ENCODE measurements at regions not wholly inside any gene's neighbourhood (a gene's known extent, or its start where the extent isn't known, plus 50 kb on each side); places are given as distances from the start of the nearest gene placed in this dataset.

- DNase-seq, result no peak
Observed at GRCh38 chr16:85162478-85163277, 50.4 kb upstream of the CIBAR2 start.

GRCh38 chr16:85163278-85164112, 51.2 kb upstream of the CIBAR2 start:
- DNase-seq, result no peak

GRCh38 chr16:85164431-85164830, 52.2 kb upstream of the CIBAR2 start:
- DNase-seq, result no peak

GRCh38 chr16:85164838-85165516, 52.7 kb upstream of the CIBAR2 start:
- DNase-seq, result no peak

- no peak for DNase-seq
Observed at GRCh38 chr16:85165781-85166180, 53.5 kb upstream of the CIBAR2 start.

GRCh38 chr16:85166281-85166680, 54.0 kb upstream of the CIBAR2 start:
- DNase-seq, result no peak

- no peak for DNase-seq
Observed at GRCh38 chr16:85166699-85167588, 54.7 kb upstream of the CIBAR2 start.

GRCh38 chr16:85167589-85168537, 55.6 kb upstream of the CIBAR2 start:
- no peak for DNase-seq

GRCh38 chr16:85168732-85169256, 56.5 kb upstream of the CIBAR2 start:
- peak in 2 of 3 donors; percentile 15 to 41 for DNase-seq

- peak in 2 of 3 donors; percentile 21 to 49 for DNase-seq
Observed at GRCh38 chr16:85169333-85170065, 57.2 kb upstream of the CIBAR2 start.

- DNase-seq, result no peak
Observed at GRCh38 chr16:85170066-85170491, 57.8 kb upstream of the CIBAR2 start.

- no peak for DNase-seq
Observed at GRCh38 chr16:85170590-85171003, 58.3 kb upstream of the CIBAR2 start.

- DNase-seq, result no peak
Observed at GRCh38 chr16:85171004-85171758, 58.9 kb upstream of the CIBAR2 start.

- peak in 2 of 3 donors; percentile 17 for DNase-seq
Observed at GRCh38 chr16:85171759-85172454, 59.6 kb upstream of the CIBAR2 start.

- peak in 2 of 3 donors; percentile 16 to 34 for DNase-seq
Observed at GRCh38 chr16:85172455-85173145, 60.3 kb upstream of the CIBAR2 start.

- DNase-seq, result no peak
Observed at GRCh38 chr16:85173146-85173980, 61.1 kb upstream of the CIBAR2 start.
